Left lobe of liver (tissue), 2 donors: ENCODE measurements at regions not wholly inside any gene's neighbourhood (a gene's known extent, or its start where the extent isn't known, plus 50 kb on each side); places are given as distances from the start of the nearest gene placed in this dataset.

Source experiments
- ATAC-seq: fragments of 200-7000 bp; cut with Tn5 transposase; one replicate; pipeline ENCODE4 v1.9.1; 2020; ENCODE audit warnings: mild to moderate bottlenecking, moderate library complexity
- DNase-seq: peaks from one replicate; pipeline ENCODE4 v3.0.0-alpha.2; 2020; ENCODE audit warnings: low spot score
- donor health status: DM: no; HTN: no; CAD: no; lungs with moderate emphysema.
- donor health status: DM: no; HTN: yes; CAD: no.

DNA sequence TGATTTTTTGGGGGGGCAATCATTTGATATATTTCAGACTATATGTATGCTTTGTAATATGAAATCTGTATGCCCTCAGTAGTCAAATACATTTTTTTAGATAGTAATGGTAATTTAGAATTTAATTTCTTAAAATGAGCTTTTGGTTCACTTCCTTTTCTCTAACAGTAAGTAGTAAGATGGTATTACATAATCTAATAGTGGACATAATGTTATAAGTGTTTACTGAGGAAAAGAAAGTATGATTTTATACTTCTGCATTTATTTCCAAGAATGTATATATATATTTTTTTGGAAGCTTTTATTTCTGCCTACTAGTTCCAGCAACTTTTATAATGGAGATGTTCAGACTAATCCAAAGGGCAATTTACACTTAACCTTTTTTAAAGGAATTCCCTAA, 1450.7 kb upstream of the TENM3 start:
- DNase-seq (no peak), ATAC-seq (no peak)

DNA sequence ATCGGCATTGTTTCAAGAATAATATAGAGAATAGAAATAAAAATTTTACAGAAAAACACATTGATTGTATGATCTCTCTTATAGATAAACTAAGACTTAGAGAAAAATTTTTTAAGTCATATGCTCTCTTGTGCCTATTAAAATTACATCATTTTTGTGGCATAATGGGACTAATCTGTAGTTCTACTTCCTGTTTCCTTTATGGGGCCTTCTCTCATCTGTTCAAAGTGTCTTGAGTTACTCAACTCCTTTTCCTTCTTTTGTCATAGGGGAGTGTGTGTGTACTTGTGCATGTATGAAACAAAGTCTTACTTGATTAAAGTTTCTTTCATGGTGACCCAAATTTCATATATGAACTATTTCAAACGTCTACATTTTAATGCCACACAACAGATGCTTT, 1448.9 kb upstream of the TENM3 start:
- ATAC-seq (no peak), DNase-seq (no peak)

DNA sequence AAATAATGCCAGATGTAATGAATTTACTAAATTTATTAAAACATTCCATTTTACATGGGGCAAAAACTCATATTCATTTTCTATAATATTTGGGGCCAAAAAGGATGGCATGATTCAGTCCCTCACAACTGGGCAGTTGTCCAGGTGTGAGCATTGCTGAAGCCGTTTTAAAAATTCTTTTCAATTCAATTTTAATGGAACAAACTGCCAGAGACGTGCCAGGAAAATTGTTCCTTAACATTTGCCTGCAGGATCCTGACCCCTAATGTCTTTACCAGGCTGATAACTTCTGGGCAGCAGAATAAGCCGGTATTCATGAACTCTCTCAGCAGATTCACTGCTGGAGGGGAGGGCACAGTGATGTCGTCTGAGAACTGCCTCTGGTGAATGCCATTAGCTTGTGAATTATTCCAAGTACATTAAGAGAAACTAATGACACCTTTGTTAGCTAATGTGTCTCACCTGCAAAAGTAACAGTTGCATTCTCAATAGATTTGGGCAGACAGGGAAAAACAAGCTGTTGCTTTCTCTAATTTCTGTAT, 1445.1 kb upstream of the TENM3 start:
- DNase-seq (no peak), ATAC-seq (no peak)

DNA sequence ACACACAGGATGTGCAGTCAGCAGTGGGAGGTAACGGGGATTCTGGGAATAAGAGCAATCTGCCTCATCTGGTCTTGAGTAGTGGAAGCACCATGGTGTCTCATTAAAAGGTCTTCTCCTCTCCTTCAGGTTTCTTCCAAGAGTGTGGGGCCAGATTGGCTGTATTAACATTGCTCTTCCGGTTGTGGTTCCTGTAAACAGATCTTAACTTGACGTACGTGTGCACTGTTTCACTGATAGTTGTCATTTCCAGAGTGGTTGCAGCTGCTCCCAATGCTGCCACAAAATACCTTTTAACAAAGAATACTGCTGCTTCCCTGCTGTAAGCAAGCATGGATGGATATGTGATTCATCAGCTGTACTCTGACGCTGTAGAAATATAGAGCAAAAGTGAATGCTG, 1443.4 kb upstream of the TENM3 start:
- ATAC-seq = no peak
- DNase-seq = no peak

DNA sequence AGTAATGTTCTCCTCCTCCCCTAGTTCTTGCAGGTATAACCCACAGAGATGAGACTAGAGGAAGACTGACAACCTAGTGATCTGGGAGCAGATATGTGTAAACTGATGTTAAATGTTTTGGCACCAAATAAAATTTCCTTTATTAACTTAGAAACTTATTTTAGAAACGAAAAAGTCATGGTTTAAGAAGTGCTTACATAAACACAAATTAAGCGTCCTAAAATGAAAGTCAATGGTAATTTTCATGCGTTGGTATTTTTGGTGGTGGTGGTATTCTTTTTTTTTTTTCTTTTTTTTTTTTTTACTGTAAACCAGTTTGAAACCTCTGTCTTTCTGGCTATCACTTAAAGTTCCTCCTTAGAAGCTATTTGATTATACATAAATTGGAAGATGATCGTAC, 1438.1 kb upstream of the TENM3 start:
- DNase-seq = no peak
- ATAC-seq = no peak

DNA sequence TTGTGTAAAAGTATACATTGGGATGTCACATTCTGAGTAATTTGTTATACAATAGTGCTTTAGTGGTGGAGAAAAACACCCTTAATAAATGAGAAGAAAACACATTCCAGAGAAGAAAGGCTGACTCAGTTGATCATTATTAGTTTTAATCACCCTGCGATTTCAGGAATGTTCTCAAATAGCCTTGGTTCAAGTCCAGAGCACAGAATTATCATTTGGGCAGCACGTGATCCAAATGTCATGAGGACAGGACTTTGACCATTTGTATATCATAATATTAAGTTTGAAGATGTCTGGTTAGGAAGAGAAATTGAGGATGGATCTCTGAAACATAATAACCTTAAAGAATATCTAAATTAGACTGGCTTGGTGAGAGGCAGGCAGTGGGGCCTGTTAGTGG, 1434.3 kb upstream of the TENM3 start:
- ATAC-seq (no peak), DNase-seq (no peak)

DNA sequence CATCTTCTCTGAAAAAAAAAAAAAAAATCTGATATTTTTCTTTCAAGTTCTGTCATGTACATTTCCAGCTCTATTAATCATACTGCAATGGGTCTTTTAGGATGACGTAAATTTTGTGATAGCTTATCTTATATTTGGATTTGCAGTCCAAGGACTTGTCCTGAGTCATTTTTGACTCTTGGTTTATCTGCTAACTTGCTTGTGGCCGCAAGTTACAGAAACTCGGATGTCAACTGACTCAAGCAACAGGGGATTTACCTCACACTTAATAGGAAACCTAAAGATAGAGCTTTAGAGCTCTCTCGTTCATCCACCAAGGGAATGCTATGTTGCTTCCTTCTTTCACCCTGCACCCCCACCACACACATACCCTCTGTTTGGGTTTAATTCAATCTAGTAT, 1433.8 kb upstream of the TENM3 start:
- no peak for DNase-seq

DNA sequence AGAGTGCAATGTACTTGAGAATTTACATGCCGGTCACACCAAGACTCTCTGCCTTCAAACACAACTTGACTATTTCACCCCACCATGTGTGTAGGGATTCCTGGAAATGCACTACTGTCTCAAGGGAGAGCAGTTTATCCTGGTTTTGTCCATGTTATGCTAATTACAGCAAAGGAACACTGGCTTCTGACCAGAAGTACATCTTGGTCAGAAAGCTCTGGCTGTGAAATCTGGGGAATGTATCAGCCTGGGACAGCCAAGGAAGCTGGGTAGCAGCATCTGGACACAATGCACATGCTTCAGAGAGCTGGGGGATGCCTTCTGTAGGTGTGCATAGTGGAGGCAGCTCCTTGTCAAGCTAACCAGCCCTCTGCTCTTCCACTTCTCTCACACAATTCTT, 1432.6 kb upstream of the TENM3 start:
- DNase-seq (no peak), ATAC-seq (no peak)

More for the DNA sequence above, 1433.8 kb upstream of the TENM3 start:
- no peak for ATAC-seq

DNA sequence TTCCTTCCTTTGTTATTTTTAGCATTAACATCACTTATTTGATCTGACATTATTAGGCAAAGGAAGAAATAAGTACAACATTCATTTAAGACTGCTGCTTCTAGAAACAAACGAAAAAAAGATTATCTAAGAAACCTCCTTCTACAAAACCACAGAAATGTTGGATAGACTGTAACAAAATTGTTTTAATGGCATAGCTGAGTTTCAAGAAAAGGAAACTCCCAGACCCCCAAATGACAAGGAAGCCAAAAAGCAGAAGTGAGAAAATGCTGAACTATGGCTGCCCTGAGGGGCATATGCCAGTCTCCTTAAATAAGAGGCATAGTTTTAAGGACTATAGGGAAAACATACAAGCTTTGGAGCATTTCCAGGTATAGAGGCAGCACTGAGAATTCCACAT, 1431.6 kb upstream of the TENM3 start:
- no peak for ATAC-seq
- DNase-seq = no peak

DNA sequence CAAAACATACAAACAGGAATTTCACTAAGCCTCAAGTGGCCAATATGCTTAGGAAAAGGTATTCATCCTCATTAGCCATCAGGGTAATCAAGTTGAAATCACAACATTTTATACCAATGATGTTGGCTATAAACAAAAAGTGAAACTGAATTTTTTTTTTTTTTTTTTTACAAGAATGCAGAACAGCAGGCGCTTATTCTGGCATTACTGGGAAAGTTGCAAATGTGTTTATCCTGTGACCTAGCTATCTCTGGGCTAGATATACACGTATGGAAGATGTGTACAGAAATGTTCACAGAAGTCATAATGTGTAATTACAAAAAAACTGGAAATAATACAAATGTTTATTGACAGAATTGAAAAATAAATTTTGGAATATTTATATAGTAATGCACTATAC, 1430.4 kb upstream of the TENM3 start:
- DNase-seq (no peak), ATAC-seq (no peak)

DNA sequence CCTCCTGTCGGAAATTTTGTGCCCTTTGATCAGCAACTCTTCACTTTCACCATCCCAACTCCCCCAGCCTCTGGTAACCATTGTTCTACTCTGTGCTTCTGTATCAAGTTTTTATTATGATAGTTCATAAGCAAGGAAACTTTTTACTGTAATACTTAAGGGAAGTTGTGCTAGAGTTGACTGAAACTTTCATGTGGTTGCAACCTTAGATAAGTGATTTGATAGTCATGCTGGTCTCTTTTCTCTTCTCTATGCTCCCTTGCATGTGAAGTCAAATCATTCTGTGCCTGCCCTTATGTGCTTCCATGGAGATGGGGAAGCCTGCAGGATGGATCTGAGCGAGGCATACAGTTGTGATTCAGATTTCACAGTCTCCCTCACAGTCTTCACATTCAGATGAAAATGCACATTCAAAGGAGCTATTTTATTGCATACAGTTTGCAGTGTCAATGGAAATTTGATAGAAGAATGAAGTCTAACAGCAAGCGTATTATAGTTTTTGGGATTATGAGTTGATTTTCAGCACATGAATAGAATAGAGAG, 1428.3 kb upstream of the TENM3 start:
- ATAC-seq (no peak), DNase-seq (no peak)

DNA sequence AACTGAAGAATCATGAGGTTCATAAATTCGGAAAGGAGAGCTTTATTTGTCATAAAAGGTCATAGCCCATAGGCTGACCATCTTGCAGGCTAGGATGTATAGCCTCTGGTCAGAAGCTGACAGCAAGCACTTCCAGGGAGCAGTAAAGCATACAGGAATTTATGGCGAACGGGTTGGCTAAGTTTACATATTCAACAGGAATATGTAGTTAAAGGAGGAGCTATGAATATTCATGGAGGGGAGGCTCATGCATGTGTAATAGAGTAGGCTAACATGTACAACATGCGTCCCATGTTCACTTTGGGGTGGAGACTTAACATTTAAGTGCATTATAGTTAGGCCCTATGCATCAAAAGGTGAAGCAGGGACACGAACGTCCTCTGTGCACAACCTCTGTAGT, 1425.7 kb upstream of the TENM3 start:
- DNase-seq = no peak
- no peak for ATAC-seq

DNA sequence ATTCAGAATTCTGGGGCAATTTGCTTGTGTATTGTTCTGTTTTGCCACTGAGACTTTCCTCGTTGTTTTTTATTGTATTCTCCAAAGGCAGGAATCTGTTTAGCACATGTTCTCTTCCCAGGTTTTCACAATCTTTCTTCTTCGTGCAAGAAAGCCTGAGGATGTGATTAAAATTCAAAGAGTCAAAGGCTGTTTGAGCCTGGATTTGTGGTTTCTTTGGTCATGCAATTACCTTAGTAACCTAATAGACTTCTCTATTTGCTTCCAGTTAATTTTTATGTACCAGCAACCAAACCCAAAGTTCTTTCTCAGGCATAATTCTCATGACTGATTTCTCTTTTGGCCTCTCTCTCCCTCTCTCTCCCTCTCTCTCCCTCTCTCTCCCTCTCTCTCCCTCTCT, 1420.1 kb upstream of the TENM3 start:
- ATAC-seq = no peak
- no peak for DNase-seq

DNA sequence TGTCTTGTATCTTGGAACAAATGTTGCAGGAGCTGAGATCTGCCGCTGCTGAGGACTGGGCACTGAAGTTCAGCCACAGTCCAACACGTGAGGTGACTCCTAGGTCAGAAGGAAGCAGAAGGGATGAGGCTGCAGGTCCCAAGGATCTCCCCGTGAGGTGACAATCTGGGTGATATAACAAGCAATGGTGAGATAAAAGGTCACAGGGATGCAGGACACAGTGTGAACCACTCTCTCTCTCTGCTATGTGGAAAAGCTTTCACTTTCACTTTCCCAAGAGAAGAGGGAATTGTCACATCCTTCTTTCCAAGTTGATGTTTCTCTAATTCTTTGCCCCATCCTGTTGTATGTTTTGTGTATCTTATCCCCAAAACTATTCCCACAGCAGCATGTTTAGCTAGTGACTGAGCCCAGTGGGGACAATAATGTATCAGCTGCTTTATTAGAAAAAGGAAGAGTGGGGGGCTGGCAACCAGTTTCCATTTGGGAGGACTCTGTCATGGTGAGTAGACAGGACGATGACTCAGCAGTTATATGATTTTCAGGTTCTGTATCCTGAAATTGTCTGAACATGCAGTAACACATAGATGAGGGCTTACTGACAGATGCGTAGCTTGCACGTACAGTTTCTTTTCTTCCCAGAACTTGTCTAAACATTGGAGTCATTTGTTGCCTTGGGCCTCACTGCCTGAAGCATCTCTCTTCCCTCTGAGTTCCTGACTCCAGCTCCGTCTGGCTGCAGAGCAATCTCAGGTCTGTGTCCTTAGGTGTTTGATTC, 1415.8 kb upstream of the TENM3 start:
- DNase-seq = no peak

DNA sequence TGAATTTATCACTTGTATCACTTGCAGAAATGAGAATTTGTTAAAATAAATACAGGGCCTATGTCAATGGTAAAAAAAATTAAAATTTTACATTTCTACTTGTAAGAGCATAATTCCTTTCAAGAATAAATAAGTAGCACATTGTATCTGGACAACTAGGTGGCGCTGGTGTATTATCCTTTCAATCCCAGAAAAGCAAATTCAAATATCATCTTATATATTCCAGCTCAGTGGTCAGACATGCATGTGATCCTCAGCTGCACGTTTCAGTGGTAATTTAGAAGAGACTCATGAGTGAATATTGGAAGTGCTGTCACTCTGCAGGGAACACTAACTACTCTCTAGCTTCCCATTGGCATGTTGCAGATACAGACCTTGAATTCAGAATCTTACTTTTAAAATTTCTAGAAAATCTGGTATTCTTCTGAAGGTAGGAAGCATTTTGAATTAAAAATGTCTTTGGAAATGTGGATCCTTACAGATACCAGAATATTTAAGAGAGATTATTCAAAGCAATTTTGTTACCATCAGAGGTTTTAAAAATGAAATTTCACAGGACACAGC, 1414.7 kb upstream of the TENM3 start:
- peak; percentile 61 for ATAC-seq
- no peak for DNase-seq

More for the DNA sequence above, 1415.8 kb upstream of the TENM3 start:
- ATAC-seq = peak; percentile 94

DNA sequence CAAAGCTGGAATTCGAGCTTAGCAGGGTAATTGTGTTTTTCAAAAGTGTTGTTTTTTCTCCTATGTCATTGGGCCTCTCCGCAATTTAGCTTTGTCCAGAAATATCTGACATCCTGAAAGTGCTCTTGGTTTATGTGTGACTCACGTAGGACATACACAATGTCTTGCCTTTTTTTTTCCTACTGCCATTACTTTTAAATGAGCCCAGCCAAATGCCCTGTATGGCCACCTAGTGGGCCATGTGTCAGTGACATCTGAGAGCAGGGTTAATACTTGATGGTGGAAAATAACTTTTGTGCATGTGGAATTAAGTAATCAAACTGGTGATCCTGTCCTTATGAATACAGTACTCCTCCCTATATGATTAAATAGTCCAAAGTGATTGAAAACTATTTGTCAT, 1411.1 kb upstream of the TENM3 start:
- DNase-seq (no peak), ATAC-seq (no peak)

DNA sequence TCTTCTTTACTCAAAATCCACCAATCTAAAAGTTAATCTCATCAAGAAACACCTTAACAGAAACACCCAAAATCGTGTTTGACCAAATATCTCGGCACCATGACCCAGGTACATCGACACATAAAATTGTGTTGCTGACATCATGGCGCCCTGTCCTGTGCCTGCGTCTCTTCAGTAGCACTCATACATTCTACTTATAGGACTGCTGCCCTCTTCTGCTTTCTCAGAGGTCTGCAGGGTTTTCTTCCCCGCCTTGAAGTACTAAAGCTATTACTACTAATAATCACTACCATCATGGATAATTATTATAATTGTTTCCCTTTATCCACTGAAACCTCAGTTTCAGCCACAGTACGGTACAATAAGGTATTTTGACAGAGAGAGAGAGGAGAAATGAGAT, 1403.1 kb upstream of the TENM3 start:
- DNase-seq = no peak

DNA sequence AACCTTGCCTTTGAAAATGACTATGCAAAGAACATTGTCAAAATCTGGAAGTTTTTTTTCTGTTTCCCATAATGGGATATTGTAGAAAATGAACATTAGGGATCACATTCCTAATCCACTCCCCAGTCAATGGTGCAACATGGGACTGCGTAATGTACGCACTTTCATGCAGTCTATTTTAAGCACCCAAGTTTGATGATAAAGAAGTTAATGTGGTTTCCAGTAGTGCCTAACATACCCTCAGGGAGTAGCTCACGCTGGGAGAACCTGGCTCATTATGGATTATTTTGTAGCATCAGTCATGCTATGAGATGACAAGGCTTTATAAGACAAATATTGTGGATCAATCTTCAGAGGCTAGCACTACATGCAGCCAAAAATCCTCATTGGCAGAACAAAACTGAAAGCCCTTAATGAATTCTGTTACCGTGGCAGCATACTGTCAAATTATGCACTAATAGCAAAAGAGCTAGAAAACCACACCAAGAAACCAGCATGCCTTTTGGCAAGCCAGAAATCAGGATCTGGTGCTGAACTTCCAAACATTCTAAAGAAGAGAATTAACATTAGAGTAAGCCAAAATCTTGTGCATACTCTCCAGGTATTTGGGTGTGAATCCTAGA, 1392.8 kb upstream of the TENM3 start:
- no peak for ATAC-seq
- no peak for DNase-seq

More for the DNA sequence above, 1403.1 kb upstream of the TENM3 start:
- ATAC-seq = no peak

DNA sequence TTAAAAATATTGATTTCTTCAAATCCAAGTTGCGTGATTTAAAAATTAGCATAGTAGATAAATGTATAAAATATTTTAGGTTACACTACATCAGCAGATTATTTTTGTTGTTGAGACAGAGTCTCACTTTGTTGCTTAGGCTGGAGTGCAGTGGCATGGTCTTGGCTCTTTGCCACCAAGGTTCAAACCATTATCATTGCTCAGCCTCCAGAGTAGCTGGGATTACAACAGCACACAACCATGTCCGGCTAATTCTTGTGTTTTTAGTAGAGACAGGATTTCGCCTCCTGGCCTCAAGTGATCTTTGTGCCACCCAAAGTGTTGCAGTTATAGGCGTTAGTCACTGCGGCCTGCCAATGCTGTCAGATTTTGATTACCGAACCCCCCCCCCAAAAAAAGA, 1390.5 kb upstream of the TENM3 start:
- no peak for DNase-seq
- ATAC-seq = no peak

DNA sequence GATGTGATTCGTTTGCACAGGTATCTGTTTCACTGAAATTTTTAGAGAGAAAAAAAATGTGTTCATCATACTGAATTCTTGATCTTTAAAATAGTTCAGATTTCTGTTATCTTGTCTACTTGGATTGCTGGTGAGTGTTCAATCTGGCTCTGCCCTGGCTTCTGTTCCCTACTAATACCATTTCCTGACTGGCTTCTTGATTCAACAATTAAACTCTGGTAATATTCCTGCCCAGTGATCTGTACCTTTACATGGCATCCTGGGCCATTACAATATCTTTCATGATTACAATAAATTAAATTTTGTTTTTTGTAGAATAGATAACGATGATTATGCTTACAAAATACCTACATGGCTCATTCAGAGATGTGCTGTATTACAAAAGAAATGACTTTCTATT, 1388.0 kb upstream of the TENM3 start:
- no peak for ATAC-seq
- no peak for DNase-seq

DNA sequence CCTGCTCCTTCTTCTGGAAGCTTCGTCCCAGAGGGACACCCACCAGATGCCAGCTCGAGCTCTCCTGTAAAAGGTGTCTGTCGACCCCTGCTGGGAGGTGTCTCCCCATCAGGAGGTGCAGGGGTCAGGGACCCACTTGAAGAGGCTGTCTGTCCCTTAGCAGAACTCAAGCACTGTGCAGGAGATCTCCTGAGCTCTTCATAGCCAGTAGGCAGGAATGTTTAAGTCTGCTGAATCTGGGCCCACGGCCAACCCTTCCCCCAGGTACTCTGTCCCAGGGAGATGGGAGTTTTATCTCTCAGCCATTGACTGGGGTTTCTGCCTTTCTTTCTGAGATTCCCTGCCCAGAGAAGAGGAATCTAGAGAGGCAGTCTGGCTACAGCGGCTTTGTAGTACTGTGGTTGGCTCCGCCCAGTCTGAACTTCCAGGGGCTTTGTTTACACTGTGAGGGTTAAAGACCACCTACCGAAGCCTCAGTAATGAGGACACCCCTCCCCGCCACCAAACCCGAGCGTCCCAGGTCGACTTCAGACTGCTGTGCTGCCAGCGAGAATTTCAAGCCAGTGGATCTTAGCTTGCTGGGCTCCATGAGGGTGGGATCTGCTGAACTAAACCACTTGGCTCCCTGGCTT, 1383.0 kb upstream of the TENM3 start:
- no peak for ATAC-seq
- no peak for DNase-seq
